Sigmoid colon (tissue), 4 donors: ENCODE measurements at regions not wholly inside any gene's neighbourhood (a gene's known extent, or its start where the extent isn't known, plus 50 kb on each side); places are given as distances from the start of the nearest gene placed in this dataset.

Experiments used
- EP300 ChIP-seq, 4 donors: sonication (generic); formaldehyde crosslinking; IDR thresholded peaks; one replicate each; pipeline ENCODE4 v1.6.1; 2017; ENCODE audit warnings: antibody characterized with exemption in 4 of 4
- POLR2A ChIP-seq, 2 donors: fragments of 450-650 bp; IDR thresholded peaks; one replicate each; pipeline ENCODE4 v1.6.1; 2016; ENCODE audit warnings: antibody characterized with exemption in 2 of 2, mild to moderate bottlenecking in 2 of 2, moderate library complexity in 2 of 2
- TF ChIP-seq, protein P1 (sequence below), 4 experiments: fragments of 450-650 bp in 3 of 4; fragments of 200-600 bp in 1 of 4; IDR thresholded peaks; one replicate each; pipeline ENCODE4 v1.5.1; 2016 to 2019; ENCODE audit warnings: antibody characterized with exemption in 4 of 4, mild to moderate bottlenecking in 3 of 4, moderate library complexity in 2 of 4

DNA sequence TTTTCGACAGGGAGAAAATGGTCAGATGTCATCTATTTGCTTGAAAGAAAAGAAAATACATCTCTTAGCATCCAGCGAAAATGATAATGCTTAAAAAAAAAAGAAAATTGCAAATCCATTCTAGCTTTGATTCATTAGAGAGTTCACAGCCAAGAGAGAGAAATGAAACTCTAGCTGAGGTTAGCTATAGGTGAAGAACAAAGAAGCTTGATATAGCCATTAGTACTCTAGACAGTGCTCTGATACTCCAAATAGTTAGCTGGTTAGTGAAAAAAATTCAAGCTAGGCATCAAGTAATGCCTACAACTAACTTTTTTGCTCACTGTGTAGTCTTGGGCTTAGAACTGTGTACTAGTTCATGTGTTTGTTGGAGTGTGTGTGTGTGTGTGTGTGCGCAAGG, 721.6 kb upstream of the SOX9 start:
- TF ChIP-seq, protein P1, sequence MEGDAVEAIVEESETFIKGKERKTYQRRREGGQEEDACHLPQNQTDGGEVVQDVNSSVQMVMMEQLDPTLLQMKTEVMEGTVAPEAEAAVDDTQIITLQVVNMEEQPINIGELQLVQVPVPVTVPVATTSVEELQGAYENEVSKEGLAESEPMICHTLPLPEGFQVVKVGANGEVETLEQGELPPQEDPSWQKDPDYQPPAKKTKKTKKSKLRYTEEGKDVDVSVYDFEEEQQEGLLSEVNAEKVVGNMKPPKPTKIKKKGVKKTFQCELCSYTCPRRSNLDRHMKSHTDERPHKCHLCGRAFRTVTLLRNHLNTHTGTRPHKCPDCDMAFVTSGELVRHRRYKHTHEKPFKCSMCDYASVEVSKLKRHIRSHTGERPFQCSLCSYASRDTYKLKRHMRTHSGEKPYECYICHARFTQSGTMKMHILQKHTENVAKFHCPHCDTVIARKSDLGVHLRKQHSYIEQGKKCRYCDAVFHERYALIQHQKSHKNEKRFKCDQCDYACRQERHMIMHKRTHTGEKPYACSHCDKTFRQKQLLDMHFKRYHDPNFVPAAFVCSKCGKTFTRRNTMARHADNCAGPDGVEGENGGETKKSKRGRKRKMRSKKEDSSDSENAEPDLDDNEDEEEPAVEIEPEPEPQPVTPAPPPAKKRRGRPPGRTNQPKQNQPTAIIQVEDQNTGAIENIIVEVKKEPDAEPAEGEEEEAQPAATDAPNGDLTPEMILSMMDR (IDR thresholded peaks at IDR 0.05), result no peak
- TF ChIP-seq EP300 (IDR thresholded peaks at IDR 0.05) (no peak), POLR2A (IDR thresholded peaks at IDR 0.05) (no peak)
